Loucy (cell line): ENCODE measurements at regions not wholly inside any gene's neighbourhood (a gene's known extent, or its start where the extent isn't known, plus 50 kb on each side); places are given as distances from the start of the nearest gene placed in this dataset.

Experiments used
- EZH2phosphoT487 ChIP-seq: fragments of 200-600 bp; IDR thresholded peaks from 2 replicates; pipeline ENCODE4 v1.6.1; 2018; ENCODE audit warnings: antibody characterized with exemption, mild to moderate bottlenecking, moderate library complexity, borderline replicate concordance
- TF ChIP-seq, protein P1 (sequence below): fragments of 200-600 bp; sonication (generic); conservative IDR thresholded peaks from 2 replicates; pipeline ENCODE4 v1.5.1; 2014; ENCODE audit warnings: mild to moderate bottlenecking, antibody characterized with exemption, low read length

DNA sequence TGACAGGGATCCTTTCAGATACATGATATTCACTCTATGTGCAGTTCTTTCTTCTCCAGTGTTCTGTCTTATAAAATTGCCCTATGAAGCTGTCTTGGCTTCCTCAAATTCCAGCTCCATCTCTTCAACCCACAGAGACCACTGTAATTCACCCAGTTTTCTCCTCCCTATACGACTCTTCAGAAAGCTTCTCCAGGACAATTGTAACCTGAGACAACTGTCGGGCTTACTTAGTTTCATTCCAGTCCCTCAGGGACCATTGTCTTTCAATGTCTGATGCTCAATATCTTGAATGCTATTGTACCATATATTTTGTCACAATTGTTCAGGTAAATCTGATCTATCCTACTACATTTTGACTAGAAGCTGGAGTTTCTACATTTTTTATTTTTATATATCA, 345.3 kb downstream of the RPL10L start:
- TF ChIP-seq, protein P1, sequence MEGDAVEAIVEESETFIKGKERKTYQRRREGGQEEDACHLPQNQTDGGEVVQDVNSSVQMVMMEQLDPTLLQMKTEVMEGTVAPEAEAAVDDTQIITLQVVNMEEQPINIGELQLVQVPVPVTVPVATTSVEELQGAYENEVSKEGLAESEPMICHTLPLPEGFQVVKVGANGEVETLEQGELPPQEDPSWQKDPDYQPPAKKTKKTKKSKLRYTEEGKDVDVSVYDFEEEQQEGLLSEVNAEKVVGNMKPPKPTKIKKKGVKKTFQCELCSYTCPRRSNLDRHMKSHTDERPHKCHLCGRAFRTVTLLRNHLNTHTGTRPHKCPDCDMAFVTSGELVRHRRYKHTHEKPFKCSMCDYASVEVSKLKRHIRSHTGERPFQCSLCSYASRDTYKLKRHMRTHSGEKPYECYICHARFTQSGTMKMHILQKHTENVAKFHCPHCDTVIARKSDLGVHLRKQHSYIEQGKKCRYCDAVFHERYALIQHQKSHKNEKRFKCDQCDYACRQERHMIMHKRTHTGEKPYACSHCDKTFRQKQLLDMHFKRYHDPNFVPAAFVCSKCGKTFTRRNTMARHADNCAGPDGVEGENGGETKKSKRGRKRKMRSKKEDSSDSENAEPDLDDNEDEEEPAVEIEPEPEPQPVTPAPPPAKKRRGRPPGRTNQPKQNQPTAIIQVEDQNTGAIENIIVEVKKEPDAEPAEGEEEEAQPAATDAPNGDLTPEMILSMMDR, result no peak
- TF ChIP-seq EZH2phosphoT487, result no peak
